ENCODE measurements at regions not wholly inside any gene's neighbourhood (a gene's known extent, or its start where the extent isn't known, plus 50 kb on each side); places are given as distances from the start of the nearest gene placed in this dataset.

GRCh38 chr2:239706367-239706766 lies 305.5 kb upstream of the HDAC4 start:
- Histone ChIP-seq H3K9ac (ENCODE audit: insufficient read depth in 1 of 2, low read depth in 2 of 2, low read length in 2 of 2) (no peak overlapping the region), H3K9me3 (replicated peaks; ENCODE audit: control insufficient read depth, insufficient read depth, low read depth, low read length) (no peaks in the 10 kb centered on the region), H3K79me2 (ENCODE audit: control insufficient read depth, insufficient read depth, low read length) (no peaks in the 10 kb centered on the region), H3K27ac (ENCODE audit: extremely low read depth, low read depth, low read length) (no peak overlapping the region), H3K4me3 (no peak overlapping the region), H3K9me1 (ENCODE audit: control insufficient read depth, insufficient read depth, low read length) (no peaks in the 10 kb centered on the region), H3K36me3 (ENCODE audit: control insufficient read depth, insufficient read depth, low read length) (no peaks in the 10 kb centered on the region), H3K4me2 (ENCODE audit: insufficient read depth, low read length) (no peak overlapping the region), H3K4me1 (replicated peaks in 1 of 2; ENCODE audit: control insufficient read depth in 2 of 2, insufficient read depth in 2 of 2, low read length in 2 of 2) (no peaks in the 10 kb centered on the region), H2AFZ (ENCODE audit: low read depth, low read length) (no peak overlapping the region), H3K27me3 (ENCODE audit: control insufficient read depth in 2 of 2, insufficient read depth in 2 of 2, low read length in 2 of 2) (no peaks in the 10 kb centered on the region; a peak in 1 of 5 replicates), H4K20me1 (replicated peaks; ENCODE audit: control insufficient read depth, insufficient read depth, low read length) (no peaks in the 10 kb centered on the region)
- ChIA-PET CTCF (ENCODE audit: low intra/inter-chr PET ratio) (no interaction called here), POLR2A (no interaction called here)
- FAIRE-seq = no peak
- WGBS (ENCODE audit: insufficient coverage, low coverage, missing lambda C conversion rate) = 0% methylated on average over 3 of the region's 8 CpGs
- intact Hi-C loops (cut with micrococcal nuclease) = no loop called here
- DNase-seq (ENCODE audit: extremely low read depth in 1 of 4, low spot score in 3 of 4) = no peak
- in situ Hi-C loops (cut with MboI) = no loop called here
- BruUV-seq (replicated peaks) = no TSS peak
- no peak for ATAC-seq
- TF ChIP-seq FUS (optimal IDR thresholded peaks at IDR 0.05; ENCODE audit: low read depth, low read length) = no peak
- TF ChIP-seq ZNF431 (CRISPR knock-in tag; IDR thresholded peaks at IDR 0.05) = no peak
- TF ChIP-seq RB1 (IDR thresholded peaks at IDR 0.05; ENCODE audit: low read depth) = no peak
- TF ChIP-seq POLR2B (IDR thresholded peaks at IDR 0.05; ENCODE audit: low read depth, partially characterized antibody) = no peak
- no peak for TF ChIP-seq MGA (IDR thresholded peaks at IDR 0.05)
